ENCODE measurements at regions not wholly inside any gene's neighbourhood (a gene's known extent, or its start where the extent isn't known, plus 50 kb on each side); places are given as distances from the start of the nearest gene placed in this dataset.
"Not testable (repeated sequence)": the region's sequence is repeated elsewhere in the genome, so short reads cannot be mapped to it uniquely, and the experiment has no call there.

DNA sequence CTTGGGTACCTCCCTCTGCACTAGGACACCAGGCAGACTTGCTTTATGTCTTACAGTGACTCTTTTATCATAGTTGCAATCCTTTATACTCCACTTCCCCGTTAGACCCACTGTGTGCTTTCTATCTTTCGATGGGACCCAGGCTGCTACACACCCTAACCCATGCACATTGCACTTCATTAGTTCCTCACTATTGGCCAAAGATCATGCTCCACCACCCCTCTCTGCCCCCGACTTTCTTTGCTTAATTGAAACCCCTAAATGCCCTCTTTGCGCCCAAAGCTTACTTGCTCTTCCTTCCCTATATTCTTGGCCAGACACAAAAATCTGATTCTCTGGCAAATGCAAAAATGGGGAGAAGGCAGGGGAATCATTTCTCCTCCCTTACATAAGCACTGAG lies 3953.3 kb upstream of the OR11H1 start:
- TF ChIP-seq, protein P1, sequence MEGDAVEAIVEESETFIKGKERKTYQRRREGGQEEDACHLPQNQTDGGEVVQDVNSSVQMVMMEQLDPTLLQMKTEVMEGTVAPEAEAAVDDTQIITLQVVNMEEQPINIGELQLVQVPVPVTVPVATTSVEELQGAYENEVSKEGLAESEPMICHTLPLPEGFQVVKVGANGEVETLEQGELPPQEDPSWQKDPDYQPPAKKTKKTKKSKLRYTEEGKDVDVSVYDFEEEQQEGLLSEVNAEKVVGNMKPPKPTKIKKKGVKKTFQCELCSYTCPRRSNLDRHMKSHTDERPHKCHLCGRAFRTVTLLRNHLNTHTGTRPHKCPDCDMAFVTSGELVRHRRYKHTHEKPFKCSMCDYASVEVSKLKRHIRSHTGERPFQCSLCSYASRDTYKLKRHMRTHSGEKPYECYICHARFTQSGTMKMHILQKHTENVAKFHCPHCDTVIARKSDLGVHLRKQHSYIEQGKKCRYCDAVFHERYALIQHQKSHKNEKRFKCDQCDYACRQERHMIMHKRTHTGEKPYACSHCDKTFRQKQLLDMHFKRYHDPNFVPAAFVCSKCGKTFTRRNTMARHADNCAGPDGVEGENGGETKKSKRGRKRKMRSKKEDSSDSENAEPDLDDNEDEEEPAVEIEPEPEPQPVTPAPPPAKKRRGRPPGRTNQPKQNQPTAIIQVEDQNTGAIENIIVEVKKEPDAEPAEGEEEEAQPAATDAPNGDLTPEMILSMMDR (IDR thresholded peaks at IDR 0.05), result not testable (repeated sequence)
- not testable (repeated sequence) for TF ChIP-seq POLR2A (IDR thresholded peaks at IDR 0.05)
